Occipital lobe (tissue), 1 donor: ENCODE measurements at regions not wholly inside any gene's neighbourhood (a gene's known extent, or its start where the extent isn't known, plus 50 kb on each side); places are given as distances from the start of the nearest gene placed in this dataset.
"Not testable (repeated sequence)": the region's sequence is repeated elsewhere in the genome, so short reads cannot be mapped to it uniquely, and the experiment has no call there.

Experiments
- DNase-seq: peaks from one replicate; lab custom pipeline; 2025; lab: John Stamatoyannopoulos, UW

- DNase-seq: no peak
Measured at GRCh38 chr18:60209042-60209441, 163.5 kb downstream of the MC4R start.

GRCh38 chr18:60202708-60203107 is 169.9 kb downstream of the MC4R start:
- no peak for DNase-seq

DNA sequence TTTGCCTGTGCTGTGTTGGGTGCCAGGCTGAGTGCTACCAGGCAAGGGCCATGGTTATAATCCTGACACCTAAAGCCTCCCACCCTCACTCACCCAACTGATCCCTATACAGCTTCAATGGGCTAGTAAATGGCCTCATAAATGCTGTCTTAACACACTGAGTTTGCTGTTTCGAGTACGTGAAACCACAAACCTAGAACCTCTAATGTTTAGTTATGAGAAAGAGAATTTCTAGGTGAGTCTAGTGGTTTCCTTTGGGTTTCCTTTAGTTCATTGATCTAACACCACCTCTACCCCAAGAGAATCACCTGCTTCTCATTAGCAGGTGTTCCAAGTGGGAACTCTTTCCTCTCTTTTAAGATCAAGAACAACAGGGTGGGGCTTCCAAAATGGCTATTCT is 172.0 kb downstream of the MC4R start:
- DNase-seq: no peak

- no peak for DNase-seq
Measured at GRCh38 chr18:60199505-60199904, 173.1 kb downstream of the MC4R start.

- no peak for DNase-seq
Measured at GRCh38 chr18:60197671-60198462, 174.7 kb downstream of the MC4R start.

- no peak for DNase-seq
Measured at GRCh38 chr18:60196836-60197606, 175.6 kb downstream of the MC4R start.

DNA sequence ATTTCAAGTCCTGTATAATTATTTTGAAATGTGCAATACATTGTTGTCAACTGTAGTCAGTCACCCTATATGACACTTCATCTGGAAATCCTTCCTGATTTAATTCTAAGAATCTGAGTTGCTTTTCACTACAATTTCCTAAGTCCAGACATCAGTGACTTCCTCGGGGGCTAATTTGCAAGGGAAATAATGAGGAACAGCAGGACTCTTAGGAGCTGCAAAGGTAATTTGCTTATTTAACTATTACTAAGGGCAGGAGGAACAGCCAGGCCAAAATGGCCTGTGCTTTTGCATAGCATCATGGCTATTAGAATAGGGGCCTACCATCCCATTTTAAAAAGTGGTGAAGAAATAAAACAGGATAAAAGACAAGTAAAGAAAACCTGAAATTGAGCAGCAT is 178.8 kb downstream of the MC4R start:
- DNase-seq: no peak

DNA sequence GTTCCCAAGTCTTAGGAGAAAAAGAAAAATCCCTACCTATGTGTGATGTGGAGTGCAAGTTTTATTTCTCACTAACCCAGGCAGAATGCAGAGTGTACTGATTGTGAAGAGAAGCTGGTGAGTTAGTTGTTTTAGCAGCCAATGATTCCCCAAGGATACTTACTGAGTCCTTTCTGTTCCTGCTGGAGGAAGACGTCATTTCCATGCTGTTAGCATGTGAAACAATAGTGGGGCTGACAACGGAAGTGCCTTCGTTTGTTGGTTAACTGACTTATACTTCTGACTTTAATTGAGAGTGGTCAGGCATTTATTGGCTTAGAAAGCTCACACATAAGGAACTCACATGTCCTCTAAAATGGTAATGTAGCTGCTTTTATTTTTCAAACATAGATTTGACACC is 180.6 kb downstream of the MC4R start:
- no peak for DNase-seq

- no peak for DNase-seq
Measured at GRCh38 chr18:60189856-60190255, 182.7 kb downstream of the MC4R start.

DNA sequence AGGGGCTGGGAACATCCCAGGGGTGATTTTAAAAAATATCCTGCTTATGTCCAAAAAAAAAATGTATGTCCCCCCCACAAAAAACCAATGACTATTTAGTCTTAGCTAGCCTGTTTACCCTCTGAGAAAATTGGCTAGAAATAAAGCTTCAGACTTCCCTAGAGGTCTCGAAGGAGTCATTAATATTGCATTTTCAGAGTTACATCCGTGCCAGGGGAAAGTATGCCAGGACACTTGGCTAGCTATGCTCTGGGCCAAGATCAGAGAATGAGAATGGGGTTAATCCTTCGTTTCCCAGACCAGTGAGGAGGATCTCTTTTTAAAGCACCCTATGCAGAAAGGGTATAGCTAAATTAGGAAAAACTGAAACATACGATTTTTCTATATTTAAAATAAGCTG is 183.6 kb downstream of the MC4R start:
- no peak for DNase-seq

GRCh38 chr18:60182223-60182622 is 190.4 kb downstream of the MC4R start:
- DNase-seq: no peak

DNA sequence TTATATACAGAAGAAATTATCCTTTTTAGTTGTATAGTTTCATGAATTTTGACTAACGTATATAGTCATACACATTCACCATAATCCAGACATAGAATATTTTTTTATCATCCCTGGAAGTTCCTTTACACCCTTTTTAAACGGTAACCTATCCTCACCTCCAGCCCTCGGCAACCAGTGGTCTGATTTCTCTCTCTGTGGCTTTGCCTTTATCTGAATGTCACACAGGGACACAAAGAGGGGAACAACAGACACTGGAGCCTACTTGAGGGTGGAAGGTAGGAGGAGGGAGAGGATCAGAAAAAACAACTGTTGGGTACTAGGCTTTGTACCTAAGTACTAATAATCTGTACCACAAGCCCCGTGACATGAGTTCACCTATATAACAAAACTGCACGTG is 191.9 kb downstream of the MC4R start:
- DNase-seq: no peak

DNA sequence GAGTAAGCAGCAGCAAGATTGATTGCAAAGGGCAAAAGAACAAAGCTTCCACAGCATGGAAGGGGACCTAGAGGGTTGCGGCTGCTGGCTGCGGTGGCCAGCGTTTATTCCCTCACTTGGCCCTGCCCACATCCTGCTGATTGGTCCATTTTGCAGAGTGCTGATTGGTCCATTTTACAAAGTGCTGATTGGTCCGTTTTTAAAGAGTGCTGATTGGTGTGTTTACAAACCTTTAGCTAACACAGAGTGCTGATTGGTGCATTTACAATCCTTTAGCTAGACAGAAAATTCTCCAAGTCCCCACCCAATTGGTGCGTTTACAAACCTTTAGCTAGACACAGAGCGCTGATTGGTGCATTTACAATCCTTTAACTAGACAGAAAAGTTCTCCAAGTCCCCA is 194.4 kb downstream of the MC4R start:
- DNase-seq: not testable (repeated sequence)

GRCh38 chr18:60176259-60176658 is 196.3 kb downstream of the MC4R start:
- no peak for DNase-seq

- DNase-seq: no peak
Measured at GRCh38 chr18:60174832-60175231, 197.7 kb downstream of the MC4R start.

DNA sequence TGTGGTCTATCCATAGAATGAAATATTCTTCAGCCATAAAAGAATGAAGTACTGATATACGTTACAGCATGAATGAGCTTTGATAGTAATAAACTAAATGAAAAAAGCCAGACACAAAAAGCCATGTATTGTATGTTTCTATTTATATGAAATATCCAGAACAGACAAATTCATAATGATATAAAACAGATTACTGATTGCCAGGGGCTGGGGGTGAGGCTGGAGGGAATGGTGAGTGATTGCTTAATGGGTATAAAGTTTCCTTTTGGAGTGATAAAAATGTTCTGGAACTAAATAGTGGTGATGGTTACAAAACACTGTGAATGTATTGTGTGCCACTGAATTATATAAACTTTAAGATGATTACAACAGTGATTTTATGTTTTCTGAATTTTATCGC is 200.5 kb downstream of the MC4R start:
- no peak for DNase-seq

DNA sequence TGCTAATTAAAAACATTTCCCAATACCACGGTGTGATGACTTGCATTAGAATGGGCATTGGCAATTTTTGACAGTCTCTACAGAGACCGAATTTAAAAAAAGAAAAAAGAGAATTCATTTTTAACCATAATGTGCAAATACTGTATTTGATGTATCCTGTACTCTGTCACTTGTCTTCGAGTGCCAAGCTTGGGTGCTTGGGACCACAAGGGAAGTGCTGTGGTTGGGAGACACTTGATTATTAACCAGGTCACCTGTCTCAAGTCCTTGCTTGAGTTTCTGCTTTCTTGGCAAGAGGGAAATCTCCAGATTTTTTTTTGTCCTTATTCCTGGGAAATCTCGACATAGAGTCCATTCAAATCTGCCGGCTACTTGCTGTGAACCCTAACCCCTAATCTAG is 209.0 kb downstream of the MC4R start:
- no peak for DNase-seq

DNA sequence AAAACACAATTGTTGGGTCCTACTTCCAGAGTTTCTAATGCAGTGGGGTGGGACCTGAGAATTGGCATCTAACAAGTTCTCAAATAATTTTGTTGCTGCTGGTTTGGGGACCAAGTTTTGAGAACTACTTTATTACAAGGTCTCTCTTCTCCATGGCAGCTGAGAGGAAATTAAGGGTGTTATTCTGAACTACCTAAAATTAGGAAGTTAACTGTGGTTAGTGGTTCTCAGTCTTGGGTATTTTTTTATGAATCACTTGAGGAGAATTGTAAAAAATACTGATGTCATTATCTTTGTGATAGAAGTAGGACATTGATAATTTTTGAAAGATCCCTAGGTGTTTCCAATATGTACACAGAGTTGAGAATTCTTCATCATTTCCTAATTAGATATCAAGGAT is 210.2 kb downstream of the MC4R start:
- no peak for DNase-seq

DNA sequence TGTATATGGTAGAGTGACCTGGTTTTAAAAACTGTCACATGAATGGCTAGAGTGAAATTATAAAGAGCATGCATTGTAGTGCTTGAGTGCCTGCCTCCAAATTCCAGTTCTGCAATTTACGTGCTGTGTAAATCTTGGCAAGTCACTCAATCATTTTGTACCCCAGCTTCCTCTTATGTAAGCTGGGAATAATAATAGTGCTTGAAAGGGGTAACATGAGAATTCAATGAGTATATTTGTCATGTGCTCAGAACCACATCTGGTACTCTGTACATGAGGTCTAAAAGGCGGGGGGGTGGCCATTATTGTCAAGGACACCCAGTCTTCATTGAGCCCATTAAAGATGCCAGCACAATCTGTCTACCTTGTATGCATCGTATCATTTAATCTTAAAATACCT is 214.8 kb downstream of the MC4R start:
- DNase-seq: no peak

- DNase-seq: no peak
Measured at GRCh38 chr18:60153376-60153775, 219.2 kb downstream of the MC4R start.

DNA sequence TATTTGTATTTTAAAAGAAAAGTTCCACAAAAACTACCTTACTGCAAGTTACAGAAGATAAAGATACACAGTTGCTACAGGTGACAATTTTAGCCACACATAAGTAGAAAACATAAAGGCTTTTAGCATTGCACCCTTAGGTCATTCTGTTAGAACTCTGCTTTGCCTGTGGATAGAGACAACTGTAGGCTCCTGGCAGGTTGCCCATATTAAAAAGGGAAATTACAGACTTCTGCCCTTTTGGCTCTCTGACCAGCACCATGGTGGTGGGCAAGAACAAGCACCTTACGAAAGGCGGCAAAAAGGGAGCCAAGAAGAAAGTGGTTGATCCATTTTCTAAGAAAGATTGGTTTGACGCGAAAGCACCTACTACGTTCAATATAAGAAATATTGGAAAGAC is 223.3 kb downstream of the MC4R start:
- no peak for DNase-seq

DNA sequence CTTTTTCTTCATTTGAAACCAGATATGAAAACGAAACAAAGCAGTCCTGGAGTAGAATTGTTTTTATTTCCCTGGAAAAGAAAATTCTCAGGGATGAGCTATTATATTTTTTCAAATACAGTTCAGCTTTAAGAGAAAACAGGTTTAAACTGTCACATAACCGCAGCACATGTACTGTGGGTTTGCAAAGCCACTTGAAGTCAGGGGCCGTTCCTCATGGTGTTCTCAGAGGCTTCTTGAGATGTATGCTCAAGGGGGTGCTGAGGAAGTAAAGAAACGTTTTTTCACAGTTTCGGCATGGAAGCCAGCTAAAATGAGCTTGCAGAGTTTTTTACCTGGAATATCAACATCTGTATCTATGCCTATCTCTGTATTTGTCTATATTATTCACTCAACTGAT is 225.3 kb downstream of the MC4R start:
- no peak for DNase-seq
